ENCODE measurements at regions not wholly inside any gene's neighbourhood (a gene's known extent, or its start where the extent isn't known, plus 50 kb on each side); places are given as distances from the start of the nearest gene placed in this dataset.

- no peak for DNase-seq
Observed at GRCh38 chr10:123501148-123501547, 165.0 kb upstream of the GPR26 start.

DNA sequence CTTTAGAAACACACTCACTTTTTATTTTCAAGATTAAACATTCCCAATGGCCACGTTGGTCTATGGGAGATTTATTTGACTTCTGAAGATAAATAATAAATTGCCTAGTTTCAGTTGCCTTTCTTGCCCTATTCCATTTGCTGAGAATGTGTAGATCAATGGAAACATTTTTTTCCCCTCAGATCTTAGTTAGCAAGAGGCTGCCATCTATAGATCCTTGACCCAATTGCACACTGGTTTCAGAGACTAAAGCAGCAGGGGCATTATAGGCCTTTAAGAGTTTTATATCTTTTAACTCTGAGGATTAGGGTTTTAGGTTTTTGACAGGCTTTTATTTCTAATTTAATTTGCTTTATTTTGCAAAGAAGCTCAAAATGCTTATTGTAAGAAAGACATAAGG, 163.2 kb upstream of the GPR26 start:
- no peak for DNase-seq

GRCh38 chr10:123506455-123506854, 159.7 kb upstream of the GPR26 start:
- no peak for DNase-seq

DNA sequence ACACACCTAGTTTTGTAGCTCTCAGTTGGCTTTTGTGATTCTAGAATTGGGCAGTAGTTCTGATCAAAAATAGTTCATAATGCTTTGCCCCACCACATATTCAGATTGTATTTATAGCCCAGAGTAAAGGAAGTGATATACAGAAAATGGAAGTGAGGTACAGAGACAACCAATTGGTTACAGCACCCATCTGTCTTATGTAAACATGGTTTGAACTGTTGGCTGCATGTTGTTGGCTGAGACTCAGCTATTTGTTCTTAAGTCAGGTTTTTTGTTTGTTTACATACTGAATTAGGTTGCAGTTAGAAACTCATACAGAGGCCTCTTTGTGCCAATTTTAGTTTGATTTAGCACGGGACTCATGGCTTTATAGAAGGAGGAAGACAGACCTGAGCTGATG, 158.9 kb upstream of the GPR26 start:
- no peak for DNase-seq

DNA sequence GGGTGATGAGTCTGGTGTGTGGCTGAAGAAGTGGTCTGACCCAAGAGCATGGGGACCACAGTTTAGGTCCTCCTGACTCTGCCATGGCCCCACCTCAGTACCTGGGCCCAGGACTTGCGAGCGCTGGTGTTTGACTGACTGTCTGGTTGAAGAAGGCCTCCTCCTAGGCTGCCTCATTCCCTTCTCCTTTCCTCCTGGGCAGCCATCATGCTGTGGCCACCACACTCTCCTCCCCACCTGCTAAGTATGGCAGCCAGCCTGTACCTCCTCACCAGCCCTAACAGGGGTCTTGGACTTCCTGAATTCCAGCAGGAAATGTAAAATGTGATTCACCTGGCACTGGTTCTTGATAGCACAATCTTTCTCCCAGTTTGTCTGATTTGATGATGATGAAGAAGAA, 156.8 kb upstream of the GPR26 start:
- DNase-seq: no peak

DNA sequence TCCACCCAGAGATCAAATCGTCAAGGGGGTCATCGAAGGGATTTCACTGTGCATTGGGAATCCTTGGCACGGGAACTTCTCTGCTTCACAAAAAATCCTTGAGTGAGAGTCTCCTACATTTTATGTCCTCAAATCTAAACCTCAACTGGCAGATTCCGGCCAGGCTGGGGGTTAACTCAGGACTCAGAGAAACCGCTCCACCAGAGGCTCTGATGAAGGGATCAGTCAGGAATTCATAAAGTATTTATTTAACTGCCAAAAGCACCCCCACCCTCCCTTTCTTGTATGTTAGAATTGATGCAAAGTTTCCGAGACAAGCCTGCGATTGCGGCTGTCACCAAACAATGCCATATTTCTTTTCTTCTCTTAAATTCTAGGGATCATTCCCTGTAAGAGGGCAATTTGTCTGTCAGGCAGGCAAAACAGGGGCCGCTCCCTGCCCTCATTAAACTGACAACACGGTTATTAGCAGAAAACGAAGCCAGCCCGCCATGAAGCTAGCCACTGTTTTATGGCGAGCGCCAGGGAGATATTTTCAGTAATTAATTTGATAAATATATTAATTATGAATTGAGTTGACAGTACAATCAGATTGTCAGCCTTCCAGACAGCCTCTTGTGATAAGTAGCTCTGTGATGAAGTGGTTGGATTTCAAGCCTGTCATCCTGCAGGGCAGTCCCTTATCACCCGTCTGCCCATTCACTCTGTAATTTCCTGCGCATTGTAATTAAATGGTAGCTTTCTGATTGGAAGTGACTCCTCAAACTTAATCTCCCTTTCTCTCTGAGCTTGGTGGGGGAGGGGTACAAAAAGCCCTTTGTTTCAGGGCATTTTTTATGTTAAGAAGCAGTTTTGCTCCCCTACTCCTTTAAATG, 153.0 kb upstream of the GPR26 start:
- no peak for DNase-seq

DNA sequence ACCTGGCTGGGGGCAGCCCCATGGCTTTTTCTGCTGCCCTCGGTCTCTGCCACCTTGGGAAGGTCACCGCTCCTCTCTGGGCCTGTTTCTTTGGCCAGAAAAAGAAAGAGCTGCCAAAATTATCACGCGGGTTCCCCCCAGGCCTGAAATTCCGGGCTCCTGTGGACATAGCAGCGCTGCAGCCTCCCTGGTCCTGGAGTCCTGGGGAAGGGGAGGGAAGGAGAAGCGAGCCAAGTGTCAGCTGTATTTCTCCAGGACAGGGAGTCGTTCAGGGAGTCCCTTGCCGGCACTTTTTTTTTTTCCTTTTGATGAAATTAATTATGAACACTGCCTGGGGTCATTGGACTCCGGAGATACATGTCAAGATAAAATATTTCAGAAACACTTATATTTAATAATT, 152.3 kb upstream of the GPR26 start:
- no peak for DNase-seq

DNA sequence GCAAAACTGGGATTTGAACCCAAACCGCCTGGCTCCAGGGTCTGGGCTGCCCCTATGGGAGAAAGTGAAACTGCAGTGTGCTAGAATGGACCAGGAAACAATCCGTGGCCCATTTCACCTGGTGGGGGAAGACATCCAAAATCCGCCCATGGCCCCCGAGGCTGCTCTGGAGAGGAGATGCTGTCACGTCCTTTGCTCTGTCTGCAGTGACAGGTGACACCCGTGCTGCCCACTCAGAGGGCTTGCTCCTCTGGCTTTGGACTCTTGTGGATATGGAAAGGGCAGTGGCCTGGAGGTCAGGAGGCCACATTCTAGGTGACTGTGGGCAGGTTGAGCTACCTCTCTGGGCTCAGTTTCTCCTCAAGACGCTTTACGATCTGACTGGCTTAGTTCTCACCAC, 151.2 kb upstream of the GPR26 start:
- no peak for DNase-seq

GRCh38 chr10:123515661-123516060, 150.5 kb upstream of the GPR26 start:
- no peak for DNase-seq

DNA sequence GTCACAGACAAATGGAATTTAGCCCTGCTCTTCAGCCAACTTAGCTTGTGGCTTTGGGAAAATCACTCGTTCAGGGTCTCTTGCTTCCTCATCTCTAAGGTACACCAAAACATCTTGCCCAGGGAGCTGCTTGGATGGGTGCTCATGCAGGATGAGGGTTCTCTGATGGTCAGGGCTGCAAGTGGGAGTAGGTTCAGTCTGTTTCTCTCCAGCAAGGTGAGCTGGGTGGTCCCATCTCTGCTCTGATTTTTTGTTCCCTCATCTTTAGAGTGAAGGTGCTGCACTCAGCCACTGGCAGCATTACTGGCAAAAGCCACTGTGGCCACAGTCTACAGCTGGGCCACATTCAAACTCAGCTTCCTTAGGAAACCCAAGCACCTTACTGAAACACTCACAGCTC, 149.9 kb upstream of the GPR26 start:
- DNase-seq: no peak

- no peak for DNase-seq
Observed at GRCh38 chr10:123517426-123517825, 148.7 kb upstream of the GPR26 start.

- DNase-seq: no peak
Observed at GRCh38 chr10:123517901-123518300, 148.3 kb upstream of the GPR26 start.

DNA sequence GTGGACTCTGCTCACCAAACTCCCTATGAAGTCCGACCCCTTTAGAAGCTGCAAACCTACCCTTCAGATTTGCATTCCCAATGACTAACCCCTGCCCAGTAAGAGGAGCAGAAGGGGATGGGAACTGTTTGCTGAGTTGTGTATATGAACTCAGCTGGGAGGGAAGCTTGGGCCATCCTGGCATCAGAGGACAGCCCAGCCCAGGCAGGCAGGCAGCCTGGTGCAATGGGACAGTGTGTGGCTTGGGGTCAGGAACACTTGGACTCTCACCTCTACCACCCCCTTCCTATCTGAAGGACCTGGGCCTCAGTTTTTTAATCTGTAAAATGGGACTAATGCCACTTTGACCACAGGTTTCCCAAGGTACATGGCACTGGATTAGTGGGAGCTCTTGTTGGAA, 147.4 kb upstream of the GPR26 start:
- DNase-seq: no peak

DNA sequence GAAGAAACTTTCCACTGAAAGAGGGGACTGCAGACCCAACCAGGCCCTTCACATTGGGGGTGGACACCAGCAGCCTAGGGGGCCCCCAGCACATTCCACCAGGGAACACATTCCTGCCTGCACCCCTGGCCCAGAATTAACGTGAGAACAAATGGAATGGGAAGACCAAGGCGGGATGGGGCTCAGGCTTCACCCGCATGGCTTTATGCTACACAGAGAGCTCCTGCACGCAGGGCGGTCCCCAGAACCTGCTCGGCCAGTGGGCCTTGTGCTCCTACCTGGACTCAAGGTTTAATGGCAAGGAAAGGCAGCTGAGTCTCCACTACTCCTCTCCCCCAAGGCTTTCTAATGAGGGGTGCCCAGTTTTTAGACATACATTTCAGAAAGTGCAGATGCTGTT, 146.3 kb upstream of the GPR26 start:
- DNase-seq: no peak

DNA sequence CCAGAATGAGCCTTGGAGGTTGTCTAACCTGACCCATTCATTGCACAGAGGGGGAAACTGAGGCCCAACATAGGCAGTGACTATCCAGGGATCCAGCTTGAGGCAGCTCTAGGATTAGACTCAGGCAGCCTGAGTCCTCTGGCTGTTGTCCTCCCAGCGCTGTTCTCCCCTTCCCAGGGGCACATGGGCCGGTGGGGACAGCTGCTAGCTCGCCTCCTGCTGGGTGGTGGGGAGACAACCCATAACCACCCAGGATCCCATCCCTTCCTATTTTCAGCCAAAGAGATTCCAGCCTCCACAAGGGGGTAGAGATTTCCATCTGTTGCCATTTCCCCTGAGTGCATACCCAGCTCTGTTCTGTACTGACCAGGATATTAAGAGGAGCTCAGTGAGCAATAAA, 145.1 kb upstream of the GPR26 start:
- no peak for DNase-seq

DNA sequence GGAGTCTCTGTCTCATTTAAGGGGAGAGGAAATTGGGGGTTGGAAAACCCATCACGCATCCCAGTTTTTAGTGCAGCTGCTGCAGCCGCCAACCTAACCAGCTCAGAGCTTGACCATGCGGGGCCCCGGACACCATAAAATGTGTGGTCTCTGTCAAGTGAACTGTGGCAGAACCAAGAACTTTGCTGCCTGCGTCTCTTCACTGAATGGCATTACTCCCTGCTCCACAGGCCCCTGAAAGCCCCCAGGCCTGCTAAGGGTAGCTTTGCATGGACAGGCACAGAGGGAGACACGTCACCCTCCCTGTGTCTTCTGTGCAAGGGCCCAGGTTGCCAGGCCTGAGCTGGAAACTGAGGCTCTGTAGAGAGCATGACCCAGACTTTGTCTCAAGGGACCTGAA, 144.6 kb upstream of the GPR26 start:
- DNase-seq: no peak

DNA sequence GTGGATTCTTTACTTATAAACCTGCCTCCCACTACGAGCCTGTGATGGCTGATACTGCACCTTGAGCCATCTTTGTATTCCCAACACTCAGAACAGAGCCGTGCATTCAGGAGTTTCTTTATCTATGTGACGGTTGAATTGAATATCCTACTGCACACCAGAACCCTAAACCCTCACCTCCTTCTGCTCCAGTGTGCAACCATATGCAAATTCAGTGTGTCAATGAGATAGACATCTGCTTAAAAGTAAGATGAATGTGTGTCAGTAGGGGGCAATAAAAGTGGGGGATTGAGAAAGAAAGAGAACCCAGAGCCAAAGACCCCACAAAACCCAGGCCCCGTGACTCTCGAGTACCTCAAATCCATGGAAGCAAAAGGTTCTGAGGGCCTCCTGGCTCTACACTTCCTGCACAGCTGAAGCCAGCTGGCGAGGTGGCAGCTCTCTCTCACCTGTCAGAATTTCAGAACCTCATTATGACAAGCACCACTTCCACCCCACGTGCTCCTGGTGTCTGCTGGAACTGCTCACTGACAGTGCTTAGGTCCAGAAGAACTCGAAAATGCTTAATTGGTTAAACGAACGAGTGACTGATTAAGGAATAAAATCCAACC, 143.3 kb upstream of the GPR26 start:
- DNase-seq: no peak

DNA sequence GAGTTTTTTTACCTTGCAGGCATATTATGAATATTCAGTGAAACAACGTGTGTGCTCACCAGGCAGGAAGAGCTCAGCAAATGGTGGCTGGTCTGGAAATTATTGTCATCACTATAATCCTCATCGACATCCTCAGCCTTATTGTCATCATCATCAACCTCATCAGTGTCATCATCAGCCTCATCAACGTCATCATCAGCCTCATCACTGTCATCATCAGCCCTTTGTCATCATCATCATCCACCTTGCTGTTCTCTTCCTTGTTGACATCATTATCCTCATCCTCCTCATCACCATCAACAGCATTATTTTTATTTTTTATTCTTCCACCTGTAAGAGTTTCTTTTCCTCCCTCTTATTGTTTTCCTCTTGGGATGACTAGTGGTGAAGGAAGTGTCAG, 142.3 kb upstream of the GPR26 start:
- DNase-seq: no peak

DNA sequence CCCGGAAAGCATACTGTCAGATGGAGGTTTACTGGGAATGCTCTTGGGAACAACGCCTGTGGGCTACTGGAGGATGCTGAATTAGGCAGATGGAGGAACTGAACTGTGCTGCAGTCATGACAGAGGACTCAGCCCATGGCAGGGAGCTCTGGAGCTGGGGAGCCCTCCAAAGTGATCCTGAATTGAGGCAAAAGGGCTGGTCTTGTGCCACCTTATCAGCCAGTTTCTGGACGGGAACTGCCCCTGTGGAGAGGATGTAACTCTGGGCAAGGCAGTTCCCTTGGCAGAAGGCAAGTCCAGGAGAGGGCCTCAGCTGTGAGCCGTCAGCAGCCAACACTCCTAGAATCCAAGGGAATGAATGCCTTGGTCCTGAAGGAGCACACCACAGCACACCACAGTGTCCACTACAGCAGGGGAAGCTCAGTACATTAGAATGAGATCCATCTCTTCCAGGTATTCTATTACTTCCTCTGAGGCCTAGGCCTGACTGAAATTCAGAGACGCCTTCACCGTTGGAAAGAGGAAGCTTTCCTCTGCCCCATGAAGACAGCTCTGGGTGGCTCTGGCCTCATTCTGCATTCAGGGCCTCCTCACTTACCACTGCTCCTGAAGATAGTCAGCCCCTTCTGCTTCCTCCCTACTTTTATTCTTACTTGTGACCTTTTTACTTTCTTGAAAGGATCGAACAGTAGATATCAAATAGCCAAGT, 139.6 kb upstream of the GPR26 start:
- DNase-seq: no peak

GRCh38 chr10:123527151-123527550, 139.0 kb upstream of the GPR26 start:
- DNase-seq: no peak

DNA sequence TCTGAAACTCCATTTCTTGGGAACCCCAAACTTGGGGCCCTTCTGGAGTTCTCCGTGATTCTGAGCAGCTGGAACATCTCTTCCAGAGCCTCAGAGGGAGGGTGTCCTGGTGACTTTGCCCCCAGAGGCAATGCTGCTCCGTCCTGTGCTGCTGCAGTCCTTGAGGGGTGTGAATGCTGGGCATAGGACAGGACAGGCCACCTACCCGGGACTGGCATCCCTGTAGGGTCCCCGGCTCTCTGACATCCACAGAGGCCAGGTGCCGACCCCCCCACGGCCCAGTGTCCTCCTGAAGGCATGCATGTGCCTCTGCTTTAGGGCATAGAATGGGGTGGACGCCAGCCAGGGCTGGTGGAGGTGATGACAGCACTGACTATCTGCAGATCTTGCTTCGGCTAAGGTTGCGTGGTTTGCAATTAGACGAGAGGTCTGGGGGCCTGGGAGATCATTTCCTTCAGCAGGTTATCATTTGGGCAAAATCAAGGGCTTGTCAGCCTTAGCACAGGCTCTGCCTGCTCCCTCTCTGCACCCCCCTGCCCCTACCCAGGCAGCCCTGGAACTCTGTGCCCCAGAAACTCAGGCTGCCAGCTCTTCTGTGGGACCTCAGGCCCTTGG, 136.9 kb upstream of the GPR26 start:
- DNase-seq: no peak

GRCh38 chr10:123530166-123530870, 135.8 kb upstream of the GPR26 start:
- no peak for DNase-seq

- no peak for DNase-seq
Observed at GRCh38 chr10:123535386-123535785, 130.8 kb upstream of the GPR26 start.
